K562 (cell line): ENCODE measurements at regions not wholly inside any gene's neighbourhood (a gene's known extent, or its start where the extent isn't known, plus 50 kb on each side); places are given as distances from the start of the nearest gene placed in this dataset.
A peak's percentile ranks its signal among the peaks of the same experiment; 100 is the strongest.

Experiments
- NUFIP1 ChIP-seq: fragments of 450-650 bp; IDR thresholded peaks from 2 replicates; pipeline ENCODE4 v1.6.1; 2018; ENCODE audit not compliant: partially characterized antibody
- TF ChIP-seq, protein P1 (sequence below), 2 experiments: fragments of 450-650 bp; formaldehyde crosslinking in 1 of 2; IDR thresholded peaks; 2 replicates each; pipeline versions ENCODE4 v1.4.0 to v1.6.1; 2014 to 2020; ENCODE audit warnings: mild to moderate bottlenecking in 2 of 2, borderline replicate concordance in 1 of 2, low read depth in 1 of 2

DNA sequence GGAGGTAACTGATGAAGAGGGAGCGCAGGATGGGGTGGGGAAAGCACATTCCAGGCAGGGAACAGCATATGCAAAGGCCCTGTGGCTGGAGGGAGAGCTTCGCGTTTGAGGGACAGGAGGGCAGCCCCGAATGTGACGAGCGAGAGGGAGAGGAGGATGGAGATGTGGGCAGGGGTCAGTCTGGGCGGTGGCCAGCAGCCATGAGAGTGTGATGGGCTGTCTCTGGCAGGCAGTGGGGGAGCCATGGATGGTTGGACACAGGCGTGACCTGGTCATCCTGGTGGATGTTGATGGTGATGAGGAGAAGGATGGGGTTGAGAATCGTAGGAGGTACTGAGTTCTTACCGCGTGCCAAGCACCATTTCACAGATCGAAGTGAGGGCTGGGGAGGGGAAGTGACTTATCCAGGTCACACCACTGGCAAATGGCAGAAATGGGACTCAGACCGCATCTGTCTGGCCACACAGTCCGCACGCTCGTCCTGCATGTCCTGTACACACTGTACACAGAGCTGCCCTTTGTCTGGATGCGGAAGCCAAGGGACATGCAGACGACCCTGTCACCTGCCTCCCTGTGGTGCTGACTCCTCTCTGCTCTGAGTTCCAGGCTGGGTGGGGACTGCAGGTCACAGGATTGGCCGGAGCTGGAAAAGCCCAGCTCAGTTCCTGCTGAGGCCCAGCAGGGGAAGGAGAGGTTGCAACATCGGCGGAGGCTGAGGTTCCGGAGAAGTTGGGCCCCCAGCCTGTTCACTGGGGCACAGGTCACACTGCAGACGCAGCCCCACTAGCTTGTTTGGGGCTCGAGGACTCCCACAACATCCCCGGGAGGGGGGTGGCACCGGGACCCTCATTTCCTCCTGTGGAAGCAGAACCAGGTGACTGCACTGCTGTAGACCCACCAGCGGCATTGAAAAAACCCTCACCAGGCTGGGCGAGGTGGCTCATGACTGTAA lies 165.6 kb upstream of the IER5L start (continued):
- TF ChIP-seq, protein P1, sequence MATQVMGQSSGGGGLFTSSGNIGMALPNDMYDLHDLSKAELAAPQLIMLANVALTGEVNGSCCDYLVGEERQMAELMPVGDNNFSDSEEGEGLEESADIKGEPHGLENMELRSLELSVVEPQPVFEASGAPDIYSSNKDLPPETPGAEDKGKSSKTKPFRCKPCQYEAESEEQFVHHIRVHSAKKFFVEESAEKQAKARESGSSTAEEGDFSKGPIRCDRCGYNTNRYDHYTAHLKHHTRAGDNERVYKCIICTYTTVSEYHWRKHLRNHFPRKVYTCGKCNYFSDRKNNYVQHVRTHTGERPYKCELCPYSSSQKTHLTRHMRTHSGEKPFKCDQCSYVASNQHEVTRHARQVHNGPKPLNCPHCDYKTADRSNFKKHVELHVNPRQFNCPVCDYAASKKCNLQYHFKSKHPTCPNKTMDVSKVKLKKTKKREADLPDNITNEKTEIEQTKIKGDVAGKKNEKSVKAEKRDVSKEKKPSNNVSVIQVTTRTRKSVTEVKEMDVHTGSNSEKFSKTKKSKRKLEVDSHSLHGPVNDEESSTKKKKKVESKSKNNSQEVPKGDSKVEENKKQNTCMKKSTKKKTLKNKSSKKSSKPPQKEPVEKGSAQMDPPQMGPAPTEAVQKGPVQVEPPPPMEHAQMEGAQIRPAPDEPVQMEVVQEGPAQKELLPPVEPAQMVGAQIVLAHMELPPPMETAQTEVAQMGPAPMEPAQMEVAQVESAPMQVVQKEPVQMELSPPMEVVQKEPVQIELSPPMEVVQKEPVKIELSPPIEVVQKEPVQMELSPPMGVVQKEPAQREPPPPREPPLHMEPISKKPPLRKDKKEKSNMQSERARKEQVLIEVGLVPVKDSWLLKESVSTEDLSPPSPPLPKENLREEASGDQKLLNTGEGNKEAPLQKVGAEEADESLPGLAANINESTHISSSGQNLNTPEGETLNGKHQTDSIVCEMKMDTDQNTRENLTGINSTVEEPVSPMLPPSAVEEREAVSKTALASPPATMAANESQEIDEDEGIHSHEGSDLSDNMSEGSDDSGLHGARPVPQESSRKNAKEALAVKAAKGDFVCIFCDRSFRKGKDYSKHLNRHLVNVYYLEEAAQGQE (IDR thresholded peaks at IDR 0.05; ENCODE audit: borderline replicate concordance): 0 out of 2 replicates have a peak, but pooled peaks have one; percentile 6
- TF ChIP-seq, protein P1 (CRISPR knock-in tag; IDR thresholded peaks at IDR 0.05; ENCODE audit: low read depth): no peak
- no peak for TF ChIP-seq NUFIP1
- TF ChIP-seq, all 486 proteins: peak for 8
